ENCODE measurements at regions not wholly inside any gene's neighbourhood (a gene's known extent, or its start where the extent isn't known, plus 50 kb on each side); places are given as distances from the start of the nearest gene placed in this dataset.

- no peak overlapping the region for H3K9ac ChIP-seq (ENCODE audit: insufficient read depth in 1 of 2, low read length in 2 of 2)
- H3K36me3 ChIP-seq (ENCODE audit: control insufficient read depth in 4 of 4, insufficient read depth in 4 of 4, low read length in 4 of 4) = peaks cover 0 to 1% (median 0%) of the 10 kb centered on the region in 4 donors
- DNase-seq = no peak
- ATAC-seq (ENCODE audit: insufficient read depth, low FRiP score) = no peak
- H3K9me3 ChIP-seq (ENCODE audit: control insufficient read depth in 4 of 4, insufficient read depth in 3 of 4, low read length in 3 of 4) = no peaks in the 10 kb centered on the region
- H3K4me1 ChIP-seq (ENCODE audit: control insufficient read depth in 5 of 5, insufficient read depth in 5 of 5, low read length in 5 of 5) = peaks cover 0 to 27% (median 0%) of the 10 kb centered on the region in 5 donors
- H3K4me3 ChIP-seq = no peak overlapping the region
- no peak overlapping the region for H3K27ac ChIP-seq (ENCODE audit: low read depth in 1 of 2, low read length in 1 of 2)
- WGBS, 2 donors = 68 to 81% methylated on average over 7 of the region's 7 CpGs
- no peaks in the 10 kb centered on the region for H3K27me3 ChIP-seq (ENCODE audit: control insufficient read depth in 3 of 3, insufficient read depth in 3 of 3, low read length in 2 of 3)
- no peak for TF ChIP-seq CTCF (IDR thresholded peaks at IDR 0.05; ENCODE audit: control extremely low read depth, extremely low read depth)
Measured at GRCh38 chr7:131031099-131031868, 296.4 kb upstream of the MKLN1 start.

- WGBS, 2 donors = 84 to 90% methylated on average over 6 of the region's 6 CpGs
- DNase-seq (no peak), ATAC-seq (ENCODE audit: insufficient read depth, low FRiP score) (no peak)
- no peaks in the 10 kb centered on the region for H3K9me3 ChIP-seq (ENCODE audit: control insufficient read depth in 4 of 4, insufficient read depth in 3 of 4, low read length in 3 of 4)
- H3K4me3 ChIP-seq = no peak overlapping the region
- H3K27me3 ChIP-seq (ENCODE audit: control insufficient read depth in 3 of 3, insufficient read depth in 3 of 3, low read length in 2 of 3) = no peaks in the 10 kb centered on the region
- H3K36me3 ChIP-seq (ENCODE audit: control insufficient read depth in 4 of 4, insufficient read depth in 4 of 4, low read length in 4 of 4) = peaks cover 0 to 1% (median 0%) of the 10 kb centered on the region in 4 donors
- no peak overlapping the region for H3K9ac ChIP-seq (ENCODE audit: insufficient read depth in 1 of 2, low read length in 2 of 2)
- TF ChIP-seq CTCF (IDR thresholded peaks at IDR 0.05; ENCODE audit: control extremely low read depth, extremely low read depth) = no peak
- peaks cover 0 to 13% (median 0%) of the 10 kb centered on the region in 5 donors for H3K4me1 ChIP-seq (ENCODE audit: control insufficient read depth in 5 of 5, insufficient read depth in 5 of 5, low read length in 5 of 5)
- no peak overlapping the region for H3K27ac ChIP-seq (ENCODE audit: low read depth in 1 of 2, low read length in 1 of 2)
Measured at GRCh38 chr7:131032786-131033185, 294.9 kb upstream of the MKLN1 start.

DNA sequence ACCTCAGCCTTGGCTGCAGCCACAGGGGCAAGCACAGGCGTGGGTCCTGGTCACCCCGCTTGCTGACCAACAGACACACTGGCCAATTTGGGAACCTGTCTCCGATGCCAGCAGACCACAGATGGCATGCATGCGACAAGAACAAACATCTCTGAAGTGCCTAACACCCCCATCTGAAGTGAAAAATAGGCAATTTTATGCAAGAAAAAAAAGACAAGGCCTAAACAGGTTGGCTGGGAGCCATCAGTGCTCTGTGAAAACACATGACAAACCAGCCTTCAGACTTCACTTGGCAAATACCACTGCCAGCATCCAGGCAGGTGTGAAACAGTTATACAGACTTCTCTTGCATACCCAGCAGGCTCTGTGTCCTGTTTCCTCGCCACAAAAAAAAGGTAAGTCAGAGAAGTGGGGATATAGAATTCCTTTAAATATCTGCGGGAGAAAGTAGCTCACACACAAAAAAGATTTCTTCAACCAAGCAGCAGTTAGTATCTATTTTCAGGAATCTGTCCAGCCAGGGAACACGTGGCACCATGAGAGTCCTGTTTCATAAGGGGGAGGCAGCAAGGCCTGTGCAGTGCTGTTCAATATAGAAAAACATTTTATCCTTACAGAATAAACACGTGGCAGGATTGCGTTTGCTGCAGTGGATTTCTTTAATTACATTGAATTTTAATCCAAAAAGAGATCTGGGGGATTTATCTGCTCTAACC, 293.4 kb upstream of the MKLN1 start:
- peaks cover 0 to 10% (median 0%) of the 10 kb centered on the region in 5 donors for H3K4me1 ChIP-seq (ENCODE audit: control insufficient read depth in 5 of 5, insufficient read depth in 5 of 5, low read length in 5 of 5)
- ATAC-seq (ENCODE audit: insufficient read depth, low FRiP score) = no peak
- WGBS, 2 donors = 83 to 89% methylated on average over 9 of the region's 9 CpGs

More for the DNA sequence above, 293.4 kb upstream of the MKLN1 start:
- Histone ChIP-seq H3K9ac (ENCODE audit: insufficient read depth in 1 of 2, low read length in 2 of 2) (no peak overlapping the region), H3K9me3 (ENCODE audit: control insufficient read depth in 4 of 4, insufficient read depth in 3 of 4, low read length in 3 of 4) (no peaks in the 10 kb centered on the region), H3K4me3 (no peak overlapping the region), H3K27ac (ENCODE audit: low read depth in 1 of 2, low read length in 1 of 2) (peak overlapping the region in 1 of 2 donors; percentile 26), H3K36me3 (ENCODE audit: control insufficient read depth in 4 of 4, insufficient read depth in 4 of 4, low read length in 4 of 4) (peaks cover 0 to 1% (median 0%) of the 10 kb centered on the region in 4 donors), H3K27me3 (ENCODE audit: control insufficient read depth in 3 of 3, insufficient read depth in 3 of 3, low read length in 2 of 3) (no peaks in the 10 kb centered on the region)
- no peak for TF ChIP-seq CTCF (IDR thresholded peaks at IDR 0.05; ENCODE audit: control extremely low read depth, extremely low read depth)
- no peak for DNase-seq
